ENCODE measurements at regions not wholly inside any gene's neighbourhood (a gene's known extent, or its start where the extent isn't known, plus 50 kb on each side); places are given as distances from the start of the nearest gene placed in this dataset.

DNA sequence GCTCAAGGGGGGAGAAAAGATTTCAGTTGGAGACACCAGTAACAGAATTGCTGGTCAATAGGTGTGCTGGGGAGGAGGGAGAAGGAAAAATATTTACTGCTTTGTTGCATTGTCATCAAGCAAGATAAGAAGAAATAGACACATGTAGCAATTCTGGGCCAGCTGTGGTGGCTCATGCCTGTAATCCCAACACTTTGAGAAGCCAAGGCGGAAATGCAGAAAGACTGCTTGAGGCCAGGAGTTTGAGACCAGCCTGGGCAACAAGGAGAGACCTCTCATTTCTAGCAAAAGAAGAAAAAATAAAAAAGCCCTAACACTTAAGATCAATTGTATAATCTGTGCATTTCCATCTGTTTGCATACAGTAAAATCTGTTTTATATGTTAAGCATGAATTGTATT, 126.6 kb downstream of the ZFP64 start:
- no peaks in the 10 kb centered on the region for H3K36me3 ChIP-seq (replicated peaks in 1 of 2; ENCODE audit: control insufficient read depth in 1 of 2, insufficient read depth in 2 of 2, low read length in 2 of 2)
- H3K4me1 ChIP-seq (ENCODE audit: control insufficient read depth in 1 of 2, insufficient read depth in 2 of 2, low read length in 2 of 2), result no peaks in the 10 kb centered on the region
- H4K20me1 ChIP-seq (ENCODE audit: insufficient read depth, low read length), result no peaks in the 10 kb centered on the region
- peaks cover 0 to 1% (median 0%) of the 10 kb centered on the region in 7 donors for H3K9me3 Mint-ChIP-seq
- no peaks in the 10 kb centered on the region for H3K27me3 ChIP-seq (ENCODE audit: control insufficient read depth in 2 of 2, insufficient read depth in 2 of 2, low read length in 2 of 2)
- no peak overlapping the region for H3K4me3 Mint-ChIP-seq
- TF ChIP-seq, protein P1, sequence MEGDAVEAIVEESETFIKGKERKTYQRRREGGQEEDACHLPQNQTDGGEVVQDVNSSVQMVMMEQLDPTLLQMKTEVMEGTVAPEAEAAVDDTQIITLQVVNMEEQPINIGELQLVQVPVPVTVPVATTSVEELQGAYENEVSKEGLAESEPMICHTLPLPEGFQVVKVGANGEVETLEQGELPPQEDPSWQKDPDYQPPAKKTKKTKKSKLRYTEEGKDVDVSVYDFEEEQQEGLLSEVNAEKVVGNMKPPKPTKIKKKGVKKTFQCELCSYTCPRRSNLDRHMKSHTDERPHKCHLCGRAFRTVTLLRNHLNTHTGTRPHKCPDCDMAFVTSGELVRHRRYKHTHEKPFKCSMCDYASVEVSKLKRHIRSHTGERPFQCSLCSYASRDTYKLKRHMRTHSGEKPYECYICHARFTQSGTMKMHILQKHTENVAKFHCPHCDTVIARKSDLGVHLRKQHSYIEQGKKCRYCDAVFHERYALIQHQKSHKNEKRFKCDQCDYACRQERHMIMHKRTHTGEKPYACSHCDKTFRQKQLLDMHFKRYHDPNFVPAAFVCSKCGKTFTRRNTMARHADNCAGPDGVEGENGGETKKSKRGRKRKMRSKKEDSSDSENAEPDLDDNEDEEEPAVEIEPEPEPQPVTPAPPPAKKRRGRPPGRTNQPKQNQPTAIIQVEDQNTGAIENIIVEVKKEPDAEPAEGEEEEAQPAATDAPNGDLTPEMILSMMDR (IDR thresholded peaks at IDR 0.05), result no peak
- 80% methylated on average over 1 of the region's 1 CpG for WGBS (ENCODE audit: insufficient coverage)
- H3K27ac ChIP-seq (ENCODE audit: low read depth in 1 of 2, low read length in 2 of 2), result no peak overlapping the region
- H3K4me2 ChIP-seq (replicated peaks; ENCODE audit: extremely low read depth, low read length, poor library complexity, severe bottlenecking), result no peak overlapping the region
- H3K36me3 Mint-ChIP-seq, result no peaks in the 10 kb centered on the region
- no peaks in the 10 kb centered on the region for H3K79me2 ChIP-seq (ENCODE audit: insufficient read depth, low read length)
- no peaks in the 10 kb centered on the region for H3K4me1 Mint-ChIP-seq
- no peak overlapping the region for H3K4me3 ChIP-seq (replicated peaks in 1 of 3; ENCODE audit: low read depth in 2 of 3, low read length in 3 of 3)
- no peaks in the 10 kb centered on the region for H3K9me3 ChIP-seq (replicated peaks in 1 of 2; ENCODE audit: control insufficient read depth in 1 of 2, insufficient read depth in 1 of 2, low read length in 2 of 2)
- peaks cover 1 to 4% (median 2%) of the 10 kb centered on the region in 3 donors for H3K27me3 Mint-ChIP-seq (ENCODE audit: low read depth in 3 of 3)
- H3K9ac ChIP-seq (ENCODE audit: insufficient read depth, low read length, poor library complexity, severe bottlenecking), result no peak overlapping the region
- H3K27ac Mint-ChIP-seq, result no peak overlapping the region
- no peak overlapping the region for H2AFZ ChIP-seq (ENCODE audit: insufficient read depth, low read depth, low read length, poor library complexity, severe bottlenecking)
- intact Hi-C loops (cut with micrococcal nuclease), result no loop called here
- DNase-seq, result no peak

DNA sequence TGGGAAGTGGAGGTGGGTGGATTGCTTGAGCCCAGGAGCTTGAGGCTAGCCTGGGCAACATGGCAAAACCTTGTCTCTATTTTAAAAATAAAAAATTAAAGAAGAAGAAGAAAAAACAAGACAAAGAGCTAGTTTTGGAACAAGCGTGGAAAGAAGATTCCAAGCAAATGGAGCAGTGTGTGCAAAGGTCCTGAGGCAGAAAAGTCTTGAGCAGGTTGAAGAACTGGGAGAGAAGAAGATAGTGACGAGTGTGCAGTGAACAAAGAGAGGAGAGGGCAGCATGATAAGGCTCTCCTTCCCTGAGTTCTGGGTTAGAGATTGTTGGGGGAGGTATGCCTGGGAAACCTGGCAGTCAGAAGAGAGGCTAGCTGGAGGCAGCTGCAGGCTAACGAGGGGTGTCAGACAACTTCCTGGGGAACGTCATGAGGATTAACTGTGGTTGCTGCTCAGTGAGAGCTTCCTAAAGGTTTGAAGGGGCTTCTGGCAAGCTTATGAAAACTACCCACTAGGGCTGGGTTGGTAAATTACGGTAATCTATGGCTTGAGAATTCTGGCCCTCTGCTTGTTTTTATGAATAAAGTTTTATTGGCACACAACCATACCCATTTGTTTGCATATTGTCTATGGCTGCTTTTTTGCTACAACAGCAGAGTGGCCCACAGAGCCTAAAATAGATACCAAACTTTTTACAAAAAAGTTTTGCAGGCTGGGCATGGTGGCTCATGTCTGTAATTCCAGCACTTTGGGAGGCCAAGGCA, 128.9 kb downstream of the ZFP64 start:
- Mint-ChIP-seq H3K27me3 (ENCODE audit: low read depth in 3 of 3) (peaks cover 1 to 4% (median 2%) of the 10 kb centered on the region in 3 donors), H3K4me3 (no peak overlapping the region), H3K27ac (no peak overlapping the region), H3K36me3 (no peaks in the 10 kb centered on the region), H3K9me3 (peaks cover 0 to 4% (median 2%) of the 10 kb centered on the region in 7 donors), H3K4me1 (no peaks in the 10 kb centered on the region)
- Histone ChIP-seq H3K79me2 (ENCODE audit: insufficient read depth, low read length) (no peaks in the 10 kb centered on the region), H3K27ac (ENCODE audit: low read depth in 1 of 2, low read length in 2 of 2) (no peak overlapping the region), H3K9me3 (replicated peaks in 1 of 2; ENCODE audit: control insufficient read depth in 1 of 2, insufficient read depth in 1 of 2, low read length in 2 of 2) (no peaks in the 10 kb centered on the region), H3K4me3 (replicated peaks in 1 of 3; ENCODE audit: low read depth in 2 of 3, low read length in 3 of 3) (no peak overlapping the region), H2AFZ (ENCODE audit: insufficient read depth, low read depth, low read length, poor library complexity, severe bottlenecking) (no peak overlapping the region), H3K4me2 (replicated peaks; ENCODE audit: extremely low read depth, low read length, poor library complexity, severe bottlenecking) (no peak overlapping the region), H3K36me3 (replicated peaks in 1 of 2; ENCODE audit: control insufficient read depth in 1 of 2, insufficient read depth in 2 of 2, low read length in 2 of 2) (no peaks in the 10 kb centered on the region), H3K27me3 (ENCODE audit: control insufficient read depth in 2 of 2, insufficient read depth in 2 of 2, low read length in 2 of 2) (no peaks in the 10 kb centered on the region), H4K20me1 (ENCODE audit: insufficient read depth, low read length) (no peaks in the 10 kb centered on the region), H3K4me1 (ENCODE audit: control insufficient read depth in 1 of 2, insufficient read depth in 2 of 2, low read length in 2 of 2) (no peaks in the 10 kb centered on the region), H3K9ac (ENCODE audit: insufficient read depth, low read length, poor library complexity, severe bottlenecking) (no peak overlapping the region)
- intact Hi-C loops (cut with micrococcal nuclease), result no loop called here
- no peak for DNase-seq
- WGBS (ENCODE audit: insufficient coverage), result 80% methylated on average over 4 of the region's 5 CpGs
- TF ChIP-seq, protein P1 (IDR thresholded peaks at IDR 0.05), result no peak
